Fibroblast of the aortic adventitia (primary cell): ENCODE measurements at regions not wholly inside any gene's neighbourhood (a gene's known extent, or its start where the extent isn't known, plus 50 kb on each side); places are given as distances from the start of the nearest gene placed in this dataset.

Experiments
- DNase-seq: peaks from one replicate; pipeline ENCODE4 v3.0.0-alpha.2; 2010; ENCODE audit warnings: low read depth
- H3K4me3 ChIP-seq: 2 replicates; pipeline ENCODE4 v1.5.1; 2011; ENCODE audit warnings: low read depth, mild to moderate bottlenecking, control low read depth, low read length, moderate library complexity
- CTCF ChIP-seq: IDR thresholded peaks from 2 replicates; pipeline ENCODE4 v1.5.1; 2011; ENCODE audit warnings: mild to moderate bottlenecking, low read length, control low read depth, inconsistent platforms; ENCODE audit not compliant: insufficient read depth

GRCh38 chr17:5700745-5701144 lies 116.4 kb upstream of the NLRP1 start:
- no peak for DNase-seq
- no peak for TF ChIP-seq CTCF
- H3K4me3 ChIP-seq = no peak overlapping the region

GRCh38 chr17:5701381-5701780 lies 117.1 kb upstream of the NLRP1 start:
- no peak for TF ChIP-seq CTCF
- no peak for DNase-seq
- H3K4me3 ChIP-seq = no peak overlapping the region

- H3K4me3 ChIP-seq = no peak overlapping the region
- no peak for TF ChIP-seq CTCF
- DNase-seq = no peak
These were observed 118.7 kb upstream of the NLRP1 start for GRCh38 chr17:5702951-5703510.

GRCh38 chr17:5703736-5704135 lies 119.4 kb upstream of the NLRP1 start:
- no peak overlapping the region for H3K4me3 ChIP-seq
- TF ChIP-seq CTCF = no peak
- DNase-seq = no peak

- DNase-seq = peak; percentile 8
- H3K4me3 ChIP-seq = no peak overlapping the region
- TF ChIP-seq CTCF = peak; percentile 39
These were observed 121.0 kb upstream of the NLRP1 start for GRCh38 chr17:5705081-5705875.

GRCh38 chr17:5705876-5706576 lies 121.7 kb upstream of the NLRP1 start:
- DNase-seq = no peak
- TF ChIP-seq CTCF = no peak
- no peak overlapping the region for H3K4me3 ChIP-seq
